ENCODE measurements at regions not wholly inside any gene's neighbourhood (a gene's known extent, or its start where the extent isn't known, plus 50 kb on each side); places are given as distances from the start of the nearest gene placed in this dataset.

GRCh38 chr11:96885912-96886311 is 496.1 kb downstream of the JRKL start (continued):
- TF ChIP-seq ZNF140 (CRISPR knock-in tag; IDR thresholded peaks at IDR 0.05), result no peak
- TF ChIP-seq ATF6 (CRISPR knock-in tag; IDR thresholded peaks at IDR 0.05), result no peak
- TF ChIP-seq ZNF143 (CRISPR knock-in tag; IDR thresholded peaks at IDR 0.05), result no peak

- Histone ChIP-seq H3K9me3 (replicated peaks; ENCODE audit: control insufficient read depth, insufficient read depth, low read depth, low read length) (no peaks in the 10 kb centered on the region), H3K9me1 (ENCODE audit: control insufficient read depth, insufficient read depth, low read length) (no peaks in the 10 kb centered on the region), H3K27me3 (ENCODE audit: control insufficient read depth in 2 of 2, insufficient read depth in 2 of 2, low read length in 2 of 2) (no peaks in the 10 kb centered on the region), H3K4me2 (ENCODE audit: insufficient read depth, low read length) (no peak overlapping the region), H3K9ac (ENCODE audit: insufficient read depth in 1 of 2, low read depth in 2 of 2, low read length in 2 of 2) (no peak overlapping the region), H3K36me3 (ENCODE audit: control insufficient read depth, insufficient read depth, low read length) (no peaks in the 10 kb centered on the region), H3K79me2 (ENCODE audit: control insufficient read depth, insufficient read depth, low read length) (no peaks in the 10 kb centered on the region), H4K20me1 (replicated peaks; ENCODE audit: control insufficient read depth, insufficient read depth, low read length) (no peaks in the 10 kb centered on the region), H3K27ac (ENCODE audit: extremely low read depth, low read depth, low read length) (no peak overlapping the region), H3K4me3 (no peak overlapping the region), H2AFZ (ENCODE audit: low read depth, low read length) (no peak overlapping the region), H3K4me1 (replicated peaks in 1 of 2; ENCODE audit: control insufficient read depth in 2 of 2, insufficient read depth in 2 of 2, low read length in 2 of 2) (no peaks in the 10 kb centered on the region)
- no peak for TF ChIP-seq ZBTB2 (IDR thresholded peaks at IDR 0.05)
- TF ChIP-seq CREB1 (IDR thresholded peaks at IDR 0.05), result no peak
- TF ChIP-seq CREB1 (CRISPR knock-in tag; IDR thresholded peaks at IDR 0.05), result no peak
- TF ChIP-seq RBM17 (IDR thresholded peaks at IDR 0.05; ENCODE audit: borderline replicate concordance, low read depth, low read length), result no peak
- TF ChIP-seq SIX5 (IDR thresholded peaks at IDR 0.05; ENCODE audit: borderline replicate concordance in 1 of 2, insufficient read depth in 1 of 2, low read depth in 1 of 2, low read length in 2 of 2), result no peak
- no peak for TF ChIP-seq SAP30 (IDR thresholded peaks at IDR 0.05; ENCODE audit: borderline replicate concordance, insufficient read depth, low read depth, low read length, poor library complexity, severe bottlenecking)
- no peak for TF ChIP-seq TARDBP (IDR thresholded peaks at IDR 0.05)
- TF ChIP-seq, protein P1, sequence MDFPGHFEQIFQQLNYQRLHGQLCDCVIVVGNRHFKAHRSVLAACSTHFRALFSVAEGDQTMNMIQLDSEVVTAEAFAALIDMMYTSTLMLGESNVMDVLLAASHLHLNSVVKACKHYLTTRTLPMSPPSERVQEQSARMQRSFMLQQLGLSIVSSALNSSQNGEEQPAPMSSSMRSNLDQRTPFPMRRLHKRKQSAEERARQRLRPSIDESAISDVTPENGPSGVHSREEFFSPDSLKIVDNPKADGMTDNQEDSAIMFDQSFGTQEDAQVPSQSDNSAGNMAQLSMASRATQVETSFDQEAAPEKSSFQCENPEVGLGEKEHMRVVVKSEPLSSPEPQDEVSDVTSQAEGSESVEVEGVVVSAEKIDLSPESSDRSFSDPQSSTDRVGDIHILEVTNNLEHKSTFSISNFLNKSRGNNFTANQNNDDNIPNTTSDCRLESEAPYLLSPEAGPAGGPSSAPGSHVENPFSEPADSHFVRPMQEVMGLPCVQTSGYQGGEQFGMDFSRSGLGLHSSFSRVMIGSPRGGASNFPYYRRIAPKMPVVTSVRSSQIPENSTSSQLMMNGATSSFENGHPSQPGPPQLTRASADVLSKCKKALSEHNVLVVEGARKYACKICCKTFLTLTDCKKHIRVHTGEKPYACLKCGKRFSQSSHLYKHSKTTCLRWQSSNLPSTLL (IDR thresholded peaks at IDR 0.05), result no peak
- TF ChIP-seq NCOA4 (IDR thresholded peaks at IDR 0.05; ENCODE audit: partially characterized antibody), result no peak
- no peak for TF ChIP-seq KDM2B (CRISPR knock-in tag; IDR thresholded peaks at IDR 0.05)
- TF ChIP-seq SMARCA5 (IDR thresholded peaks at IDR 0.05), result no peak
- no peak for TF ChIP-seq RBFOX2 (IDR thresholded peaks at IDR 0.05; ENCODE audit: low read depth, low read length)
- no peak for TF ChIP-seq TRIM28 (IDR thresholded peaks at IDR 0.05)
- intact Hi-C loops (cut with micrococcal nuclease) (no loop called here), in situ Hi-C loops (cut with MboI) (no loop called here)
- DNase-seq (ENCODE audit: extremely low read depth in 1 of 4, low spot score in 3 of 4) (no peak), ATAC-seq (no peak), FAIRE-seq (no peak)
- ChIA-PET POLR2A (no interaction called here), CTCF (ENCODE audit: low intra/inter-chr PET ratio) (no interaction called here)
- 9% methylated on average over 3 of the region's 3 CpGs for WGBS (ENCODE audit: insufficient coverage, low coverage, missing lambda C conversion rate)
- no TSS peak for BruUV-seq (replicated peaks)
Observed at GRCh38 chr11:96893988-96894387, 504.2 kb downstream of the JRKL start.

All from K562 (cell line).